H1 (cell line): ENCODE measurements at regions not wholly inside any gene's neighbourhood (a gene's known extent, or its start where the extent isn't known, plus 50 kb on each side); places are given as distances from the start of the nearest gene placed in this dataset.

Source experiments
- CTCF ChIA-PET: fragments of 300-600 bp; sonication (Branson Sonifier 250); formaldehyde crosslinking; loops from one replicate; lab custom pipeline; 2021; ENCODE audit not compliant: partially characterized antibody; lab: Charles Lee
- POLR2A ChIA-PET: fragments of 300-600 bp; sonication (Branson Sonifier 250); formaldehyde crosslinking; loops from one replicate; lab custom pipeline; 2021; ENCODE audit warnings: inconsistent platforms; ENCODE audit not compliant: partially characterized antibody; lab: Charles Lee
- DNase-seq, 2 experiments: peaks; one replicate each; pipeline versions ENCODE4 v3.0.0 to v3.0.0-alpha.2; 2010 to 2022; ENCODE audit warnings: low spot score in 2 of 2, low read depth in 1 of 2, mixed read lengths in 1 of 2
- FAIRE-seq: peaks from 2 replicates; lab custom pipeline; 2011; peaks lifted over from hg19 to GRCh38; lab: Jason Lieb, UNC
- H2AFZ ChIP-seq: 2 replicates; pipeline ENCODE4 v1.8.1; 2012; ENCODE audit warnings: low read length, inconsistent platforms
- H2AK5ac ChIP-seq: 2 replicates; pipeline ENCODE4 v1.6.1; 2013; ENCODE audit warnings: low read depth, low read length
- H2BK120ac ChIP-seq: replicated peaks from 2 replicates; pipeline ENCODE3; 2013; ENCODE audit warnings: low read depth, low read length, inconsistent platforms
- H2BK12ac ChIP-seq: 2 replicates; pipeline ENCODE4 v1.6.1; 2013; ENCODE audit warnings: low read depth, low read length
- H2BK15ac ChIP-seq: 2 replicates; pipeline ENCODE4 v1.6.1; 2013; ENCODE audit warnings: low read length
- H2BK20ac ChIP-seq: 2 replicates; pipeline ENCODE4 v1.6.1; 2013; ENCODE audit warnings: low read length
- H2BK5ac ChIP-seq: 2 replicates; pipeline ENCODE4 v1.6.1; 2013; ENCODE audit warnings: low read depth, low read length
- H3K14ac ChIP-seq: 2 replicates; pipeline ENCODE4 v1.6.1; 2013; ENCODE audit warnings: inconsistent platforms; ENCODE audit not compliant: insufficient read length
- H3K18ac ChIP-seq: 2 replicates; pipeline ENCODE4 v1.6.1; 2013; ENCODE audit warnings: low read length; ENCODE audit errors: extremely low read depth
- H3K23ac ChIP-seq: 2 replicates; pipeline ENCODE4 v1.6.1; 2013; ENCODE audit warnings: inconsistent platforms; ENCODE audit not compliant: insufficient read length
- H3K23me2 ChIP-seq: 2 replicates; pipeline ENCODE4 v1.6.1; 2013; ENCODE audit warnings: low read depth, low read length
- H3K27ac ChIP-seq: 2 replicates; pipeline ENCODE4 v1.6.1; 2011; ENCODE audit warnings: low read depth, low read length, inconsistent platforms
- H3K27me3 ChIP-seq, 4 experiments: replicated peaks in 1 of 4; 1 replicate in 1 of 4; 2 replicates in 3 of 4; pipeline versions ENCODE4 v1.6.1 to v1.8.1; 2011 to 2013; ENCODE audit warnings: low read length in 3 of 4, mild to moderate bottlenecking in 3 of 4, inconsistent platforms in 2 of 4, mixed read lengths in 2 of 4, moderate library complexity in 1 of 4; ENCODE audit not compliant: control insufficient read depth in 3 of 4, insufficient read depth in 3 of 4; ENCODE audit errors: extremely low read depth in 1 of 4
- H3K36me3 ChIP-seq, 4 experiments: 2 replicates each; pipeline versions ENCODE4 v1.6.1 to v1.8.1; 2011 to 2013; ENCODE audit warnings: mild to moderate bottlenecking in 4 of 4, low read length in 3 of 4, moderate library complexity in 2 of 4, control low read depth in 1 of 4, inconsistent platforms in 1 of 4; ENCODE audit not compliant: insufficient read depth in 4 of 4, control insufficient read depth in 2 of 4
- H3K4ac ChIP-seq: replicated peaks from 2 replicates; pipeline ENCODE3; 2013; ENCODE audit warnings: low read length, low read depth, mixed read lengths, inconsistent platforms; ENCODE audit not compliant: insufficient read length
- H3K4me1 ChIP-seq, 4 experiments: replicated peaks in 1 of 4; 1 replicate in 1 of 4; 2 replicates in 3 of 4; pipeline versions ENCODE4 v1.6.1 to v1.8.1; 2011 to 2013; ENCODE audit warnings: low read length in 3 of 4, inconsistent platforms in 2 of 4, mixed read lengths in 1 of 4; ENCODE audit not compliant: insufficient read depth in 4 of 4, control insufficient read depth in 3 of 4
- H3K4me2 ChIP-seq, 2 experiments: 2 replicates each; pipeline versions ENCODE4 v1.6.1 to v1.8.1; 2011 to 2013; ENCODE audit warnings: low read depth in 2 of 2, low read length in 2 of 2, control low read depth in 1 of 2, inconsistent platforms in 1 of 2, mild to moderate bottlenecking in 1 of 2; ENCODE audit not compliant: insufficient read depth in 1 of 2
- H3K4me3 ChIP-seq, 4 experiments: fragments of 200-600, 300-600 bp in 1 of 4; sonication (generic), shearing (Covaris generic), sonication (Bioruptor Twin) in 1 of 4; 2 replicates each; pipeline versions ENCODE4 v1.5.1 to v1.8.1; 2011 to 2016; ENCODE audit warnings: low read length in 4 of 4, low read depth in 3 of 4, control low read depth in 2 of 4, inconsistent platforms in 2 of 4, mild to moderate bottlenecking in 2 of 4, mixed read lengths in 1 of 4, moderate library complexity in 1 of 4; ENCODE audit not compliant: insufficient read depth in 2 of 4; ENCODE audit errors: extremely low read depth in 1 of 4
- H3K56ac ChIP-seq: replicated peaks from 2 replicates; pipeline ENCODE3; 2013; ENCODE audit warnings: low read depth, mild to moderate bottlenecking, mixed read lengths, low read length, inconsistent platforms; ENCODE audit not compliant: insufficient read length
- H3K79me1 ChIP-seq: 2 replicates; pipeline ENCODE4 v1.6.1; 2013; ENCODE audit warnings: low read depth, low read length, control low read depth
- H3K79me2 ChIP-seq, 2 experiments: 2 replicates each; pipeline versions ENCODE4 v1.6.1 to v1.8.1; 2012 to 2013; ENCODE audit warnings: low read length in 2 of 2, mild to moderate bottlenecking in 2 of 2, inconsistent platforms in 1 of 2; ENCODE audit not compliant: insufficient read depth in 2 of 2, control insufficient read depth in 1 of 2
- H3K9ac ChIP-seq, 4 experiments: replicated peaks in 1 of 4; 1 replicate in 1 of 4; 2 replicates in 3 of 4; pipeline versions ENCODE4 v1.6.1 to v1.8.1; 2011 to 2013; ENCODE audit warnings: low read depth in 3 of 4, low read length in 3 of 4, control low read depth in 2 of 4, mild to moderate bottlenecking in 2 of 4, moderate library complexity in 2 of 4, inconsistent platforms in 1 of 4; ENCODE audit errors: extremely low read depth in 1 of 4
- H3K9me3 ChIP-seq, 2 experiments: 2 replicates each; pipeline versions ENCODE4 v1.6.1 to v1.8.1; 2012 to 2013; ENCODE audit warnings: mild to moderate bottlenecking in 2 of 2, moderate library complexity in 2 of 2, control low read depth in 1 of 2, inconsistent platforms in 1 of 2, low read depth in 1 of 2, low read length in 1 of 2, mixed read lengths in 1 of 2; ENCODE audit not compliant: insufficient read depth in 2 of 2
- H4K20me1 ChIP-seq, 2 experiments: replicated peaks in 1 of 2; 2 replicates each; pipeline versions ENCODE3 to v1.8.1; 2011 to 2013; ENCODE audit warnings: inconsistent platforms in 2 of 2, low read length in 2 of 2, mild to moderate bottlenecking in 1 of 2; ENCODE audit not compliant: insufficient read depth in 2 of 2, control insufficient read depth in 1 of 2
- H4K5ac ChIP-seq: 2 replicates; pipeline ENCODE4 v1.6.1; 2013; ENCODE audit warnings: low read length, low read depth, mixed read lengths, inconsistent platforms; ENCODE audit not compliant: insufficient read length
- H4K8ac ChIP-seq: 2 replicates; pipeline ENCODE4 v1.8.0; 2013; ENCODE audit warnings: mild to moderate bottlenecking, moderate library complexity, low read length, inconsistent platforms; ENCODE audit not compliant: insufficient read depth; ENCODE audit errors: extremely low read depth
- H4K91ac ChIP-seq: replicated peaks from 2 replicates; pipeline ENCODE3; 2013; ENCODE audit warnings: low read length, mixed read lengths, inconsistent platforms; ENCODE audit not compliant: insufficient read length
- ASH2L ChIP-seq: fragments of 200-600, 300-600 bp; sonication (generic); IDR thresholded peaks from one replicate; pipeline ENCODE4 v1.7.1; 2017; ENCODE audit warnings: low read length
- EGR1 ChIP-seq: IDR thresholded peaks from 2 replicates; pipeline ENCODE4 v1.6.1; 2011; ENCODE audit warnings: low read depth, low read length, borderline replicate concordance
- WGBS, 2 experiments: shearing (Covaris generic) in 1 of 2; methylation state at CpG; one replicate each; pipeline versions ENCODE4 v1.1.6 to v1.1.7; 2013 to 2015; ENCODE audit warnings: low lambda C conversion rate in 2 of 2, mixed read lengths in 2 of 2, inconsistent platforms in 1 of 2, low coverage in 1 of 2, missing lambda C conversion rate in 1 of 2; ENCODE audit not compliant: insufficient replicate concordance in 2 of 2, insufficient coverage in 1 of 2, insufficient read length in 1 of 2; ENCODE audit errors: extremely low coverage in 1 of 2, missing lambda C conversion rate in 1 of 2; 5-methylcytosine and 5-hydroxymethylcytosine counted together

GRCh38 chr4:45596379-45597101 lies 527.3 kb downstream of the GABRG1 start:
- Histone ChIP-seq H3K9ac (no peak overlapping the region), H3K27me3 (no peaks in the 10 kb centered on the region), H2BK20ac (no peak overlapping the region), H3K4ac (no peak overlapping the region), H2AK5ac (no peak overlapping the region), H3K9me3 (no peaks in the 10 kb centered on the region), H2BK120ac (no peak overlapping the region), H3K79me2 (no peaks in the 10 kb centered on the region), H2BK15ac (no peak overlapping the region), H4K8ac (no peak overlapping the region), H3K4me3 (no peak overlapping the region), H3K14ac (no peak overlapping the region), H3K56ac (no peak overlapping the region), H2BK12ac (no peak overlapping the region), H3K79me1 (no peaks in the 10 kb centered on the region), H2AFZ (no peak overlapping the region), H3K4me1 (0 out of 7 replicates have a peak, but pooled peaks cover 0 to 3% (median 0%) of the 10 kb centered on the region in 4 experiments), H4K91ac (no peak overlapping the region), H3K18ac (no peak overlapping the region), H4K5ac (no peak overlapping the region), H3K36me3 (no peaks in the 10 kb centered on the region), H4K20me1 (no peaks in the 10 kb centered on the region), H2BK5ac (no peak overlapping the region), H3K27ac (no peak overlapping the region), H3K23me2 (no peaks in the 10 kb centered on the region), H3K23ac (no peak overlapping the region), H3K4me2 (no peak overlapping the region)
- TF ChIP-seq EGR1 (no peak), ASH2L (no peak)
- WGBS, 2 experiments = 88% methylated on average over 6 of the region's 6 CpGs; no CpG with 5 or more reads in 1 of the 2 experiments
- no peak for FAIRE-seq
- no peak for DNase-seq
- ChIA-PET CTCF (interaction anchor here (1.1 kb wide), 1 partner anchor 11 kb away, joined by 6 read pairs; no protein-coding TSS in a partner anchor), POLR2A (no interaction called here)
